ENCODE measurements at regions not wholly inside any gene's neighbourhood (a gene's known extent, or its start where the extent isn't known, plus 50 kb on each side); places are given as distances from the start of the nearest gene placed in this dataset.
"Not testable (repeated sequence)": the region's sequence is repeated elsewhere in the genome, so short reads cannot be mapped to it uniquely, and the experiment has no call there.

GRCh38 chr3:118231578-118231977, 803.1 kb downstream of the IGSF11 start:
- no peaks in the 10 kb centered on the region for H3K27me3 ChIP-seq
- no peaks in the 10 kb centered on the region for H3K4me1 ChIP-seq
- no peak overlapping the region for H3K4me3 ChIP-seq
- no peak for DNase-seq
- H3K9me3 ChIP-seq, result no peaks in the 10 kb centered on the region
- intact Hi-C loops (cut with DNase I; ENCODE audit: low total_unique reads), result no loop called here
- H3K36me3 ChIP-seq, result no peaks in the 10 kb centered on the region
- H3K27ac ChIP-seq, result no peak overlapping the region
- no peak for TF ChIP-seq CTCF (IDR thresholded peaks at IDR 0.05)

- intact Hi-C loops (cut with DNase I; ENCODE audit: low total_unique reads), result no loop called here
- Histone ChIP-seq H3K27ac (no peak overlapping the region), H3K4me3 (no peak overlapping the region), H3K27me3 (no peaks in the 10 kb centered on the region), H3K9me3 (no peaks in the 10 kb centered on the region), H3K36me3 (no peaks in the 10 kb centered on the region), H3K4me1 (no peaks in the 10 kb centered on the region)
- TF ChIP-seq CTCF (IDR thresholded peaks at IDR 0.05), result no peak
- DNase-seq, result no peak
These were observed 795.4 kb downstream of the IGSF11 start for GRCh38 chr3:118239253-118239652.

GRCh38 chr3:118244761-118245160, 789.9 kb downstream of the IGSF11 start:
- TF ChIP-seq CTCF (IDR thresholded peaks at IDR 0.05), result no peak
- Histone ChIP-seq H3K27ac (no peak overlapping the region), H3K27me3 (no peaks in the 10 kb centered on the region), H3K4me1 (no peaks in the 10 kb centered on the region), H3K9me3 (no peaks in the 10 kb centered on the region), H3K36me3 (no peaks in the 10 kb centered on the region), H3K4me3 (no peak overlapping the region)
- intact Hi-C loops (cut with DNase I; ENCODE audit: low total_unique reads), result no loop called here
- DNase-seq, result no peak

GRCh38 chr3:118245312-118245711, 789.3 kb downstream of the IGSF11 start:
- Histone ChIP-seq H3K9me3 (no peaks in the 10 kb centered on the region), H3K27ac (no peak overlapping the region), H3K27me3 (no peaks in the 10 kb centered on the region), H3K4me1 (no peaks in the 10 kb centered on the region), H3K4me3 (no peak overlapping the region), H3K36me3 (no peaks in the 10 kb centered on the region)
- TF ChIP-seq CTCF (IDR thresholded peaks at IDR 0.05), result no peak
- intact Hi-C loops (cut with DNase I; ENCODE audit: low total_unique reads), result no loop called here
- no peak for DNase-seq

- H3K27me3 ChIP-seq; DNase-seq; H3K9me3 ChIP-seq; intact Hi-C loops (cut with DNase I; ENCODE audit: low total_unique reads); H3K4me3 ChIP-seq; H3K36me3 ChIP-seq; H3K27ac ChIP-seq; H3K4me1 ChIP-seq: not testable (repeated sequence)
These were observed 775.8 kb downstream of the IGSF11 start for GRCh38 chr3:118258850-118259249.

- Histone ChIP-seq H3K27me3 (no peaks in the 10 kb centered on the region), H3K4me3 (no peak overlapping the region), H3K4me1 (no peaks in the 10 kb centered on the region), H3K36me3 (no peaks in the 10 kb centered on the region), H3K9me3 (no peaks in the 10 kb centered on the region), H3K27ac (no peak overlapping the region)
- DNase-seq, result no peak
- intact Hi-C loops (cut with DNase I; ENCODE audit: low total_unique reads), result no loop called here
- TF ChIP-seq CTCF (IDR thresholded peaks at IDR 0.05), result no peak
These were observed 771.7 kb downstream of the IGSF11 start for GRCh38 chr3:118262800-118263402.
